ENCODE measurements at regions not wholly inside any gene's neighbourhood (a gene's known extent, or its start where the extent isn't known, plus 50 kb on each side); places are given as distances from the start of the nearest gene placed in this dataset.
"Not testable (repeated sequence)": the region's sequence is repeated elsewhere in the genome, so short reads cannot be mapped to it uniquely, and the experiment has no call there.

DNA sequence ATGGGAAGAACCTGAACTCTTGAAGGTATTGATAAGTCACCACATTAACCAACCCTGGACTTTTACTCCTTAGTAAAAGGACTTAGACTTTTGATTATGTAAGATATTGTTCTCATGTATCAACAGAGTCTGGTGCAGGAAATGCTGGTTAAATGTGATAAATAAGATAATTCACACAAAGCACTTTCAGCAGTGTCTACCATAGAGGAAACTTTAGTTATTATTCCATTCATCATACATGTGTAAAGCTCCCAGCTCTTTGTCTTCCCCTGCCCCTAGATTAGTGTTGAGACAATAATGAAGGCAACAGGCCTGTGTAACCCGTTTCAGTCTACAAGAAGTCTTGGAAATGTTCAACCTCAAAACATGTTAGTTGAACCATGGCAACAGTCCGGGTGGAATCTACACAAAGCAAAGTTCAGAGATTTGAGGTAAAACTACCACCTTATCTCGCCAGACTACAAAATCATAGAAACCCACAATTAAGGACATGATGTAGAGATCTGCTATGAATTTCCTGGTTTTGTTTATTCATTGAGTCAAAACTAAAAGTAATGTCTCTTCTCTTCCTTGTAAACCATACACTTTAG is 109.9 kb upstream of the ADO start:
- in situ Hi-C loops (cut with HindIII; ENCODE audit: low pct_unique_long_range_greater_than_20kb, low sequenced_read_pairs) = no loop called here

DNA sequence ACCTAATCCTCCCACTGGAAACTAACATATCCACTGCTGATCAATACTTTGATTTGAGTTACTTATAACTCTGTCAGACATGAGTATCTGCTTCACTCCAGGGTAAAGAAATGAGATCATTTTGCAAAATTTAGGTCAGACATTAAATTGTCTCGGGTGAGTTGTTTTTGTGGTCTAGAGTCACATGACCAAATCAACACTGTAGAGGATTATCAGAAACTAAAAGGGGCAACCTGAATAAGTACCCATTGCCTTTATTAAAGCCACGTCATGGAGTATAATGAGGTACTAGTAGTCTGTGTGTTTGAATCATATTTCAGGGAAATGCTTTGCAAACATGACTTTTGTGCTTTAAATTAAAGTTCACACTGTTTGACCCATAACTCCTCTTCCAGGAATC is 107.7 kb upstream of the ADO start:
- in situ Hi-C loops (cut with HindIII; ENCODE audit: low pct_unique_long_range_greater_than_20kb, low sequenced_read_pairs) = no loop called here
- DNase-seq (ENCODE audit: low read depth, low spot score) = no peak

More for the DNA sequence above, 109.9 kb upstream of the ADO start:
- DNase-seq (ENCODE audit: low read depth, low spot score) = no peak

DNA sequence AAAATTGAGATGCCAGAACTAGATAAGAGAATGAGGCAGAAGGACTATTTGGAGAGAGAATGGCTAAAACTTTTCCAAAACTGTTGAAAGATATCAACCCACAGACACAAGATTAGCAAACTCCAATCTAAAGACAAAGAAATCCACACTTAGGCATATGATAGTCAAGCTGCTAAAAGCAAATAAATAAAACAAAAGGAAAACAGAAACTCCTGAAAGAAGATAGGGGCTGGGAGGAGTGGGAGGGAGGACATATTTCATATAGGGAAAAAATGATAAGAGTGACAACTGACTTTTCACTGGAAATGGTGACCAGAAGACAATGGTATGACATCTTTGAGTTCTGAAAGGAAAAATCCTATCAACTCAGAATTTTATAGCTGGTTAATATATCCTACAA is 105.4 kb upstream of the ADO start:
- DNase-seq (ENCODE audit: low read depth, low spot score) = no peak
- in situ Hi-C loops (cut with HindIII; ENCODE audit: low pct_unique_long_range_greater_than_20kb, low sequenced_read_pairs) = no loop called here

DNA sequence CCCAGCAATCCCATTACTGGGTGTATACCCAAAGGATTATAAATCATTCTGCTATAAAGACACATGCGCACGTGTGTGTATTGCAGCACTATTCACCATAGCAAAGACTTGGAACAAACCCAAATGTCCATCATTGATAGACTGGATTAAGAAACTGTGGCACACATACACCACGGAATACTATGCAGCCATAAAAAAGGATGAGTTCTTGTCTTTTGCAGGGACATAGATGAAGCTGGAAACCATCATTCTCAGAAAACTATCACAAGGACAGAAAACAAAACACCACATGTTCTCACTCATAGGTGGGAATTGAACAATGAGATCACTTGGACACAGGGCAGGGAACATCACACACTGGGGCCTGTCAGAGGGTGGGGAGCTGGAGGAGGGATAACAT is 100.4 kb upstream of the ADO start:
- in situ Hi-C loops (cut with HindIII; ENCODE audit: low pct_unique_long_range_greater_than_20kb, low sequenced_read_pairs); DNase-seq (ENCODE audit: low read depth, low spot score): not testable (repeated sequence)

DNA sequence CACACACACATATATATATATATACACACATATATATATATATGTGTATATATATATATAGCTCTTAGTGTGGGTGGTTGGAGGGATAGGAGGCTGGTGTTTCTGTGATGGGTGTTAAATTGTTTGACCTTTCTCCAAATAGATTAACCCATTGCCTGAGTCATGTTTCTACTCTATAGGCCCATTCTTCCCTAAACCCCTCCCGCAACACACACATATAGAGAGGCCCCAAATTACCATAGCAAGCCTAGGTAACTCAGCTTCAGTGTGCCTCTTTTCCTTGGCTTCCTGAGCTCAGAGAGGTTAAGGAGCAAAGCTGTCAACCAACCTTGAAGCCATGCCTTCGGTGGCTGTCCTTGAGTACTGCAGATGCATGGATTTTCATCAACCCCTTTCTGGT is 98.7 kb upstream of the ADO start:
- in situ Hi-C loops (cut with HindIII; ENCODE audit: low pct_unique_long_range_greater_than_20kb, low sequenced_read_pairs) = no loop called here
- DNase-seq (ENCODE audit: low read depth, low spot score) = no peak

DNA sequence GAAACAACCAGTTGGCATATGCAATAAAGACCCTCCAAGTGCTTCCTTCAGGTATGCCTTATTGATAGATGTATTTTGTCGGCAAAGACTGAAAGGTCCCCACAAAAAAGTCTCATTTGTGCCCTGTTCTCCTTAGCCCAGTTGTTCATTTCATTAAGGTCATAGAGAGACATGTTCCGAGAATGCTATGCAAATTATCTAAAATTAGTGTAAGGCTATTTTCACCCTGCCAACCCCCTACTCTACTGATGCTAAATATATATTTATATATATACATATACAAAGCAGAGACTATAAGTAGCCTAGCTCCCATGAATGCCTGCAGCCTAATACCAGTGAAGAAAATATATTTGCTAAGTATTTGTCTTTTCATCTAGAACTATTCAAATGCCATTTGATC is 96.7 kb upstream of the ADO start:
- no peak for DNase-seq (ENCODE audit: low read depth, low spot score)
- in situ Hi-C loops (cut with HindIII; ENCODE audit: low pct_unique_long_range_greater_than_20kb, low sequenced_read_pairs) = no loop called here

DNA sequence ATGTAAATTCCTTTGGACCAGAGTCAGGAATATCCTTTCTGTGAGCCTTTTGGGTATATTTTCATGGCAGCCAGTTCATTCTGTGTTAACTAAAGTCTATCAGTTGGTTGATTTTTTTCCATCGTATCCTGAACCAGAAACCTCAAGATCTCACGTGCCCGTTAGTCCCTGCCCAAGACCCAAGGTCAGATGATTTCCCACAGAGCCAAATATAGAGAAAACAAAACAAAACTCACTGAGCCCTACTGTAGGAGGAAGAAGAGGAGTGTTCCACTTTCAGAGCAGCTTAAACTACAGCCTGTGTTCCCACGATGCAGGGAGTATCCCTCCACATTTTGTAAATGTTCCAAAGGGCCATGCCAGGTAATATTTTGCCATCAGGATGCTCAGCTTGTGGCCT is 96.0 kb upstream of the ADO start:
- DNase-seq (ENCODE audit: low read depth, low spot score) = peak; percentile 70
- in situ Hi-C loops (cut with HindIII; ENCODE audit: low pct_unique_long_range_greater_than_20kb, low sequenced_read_pairs) = no loop called here

DNA sequence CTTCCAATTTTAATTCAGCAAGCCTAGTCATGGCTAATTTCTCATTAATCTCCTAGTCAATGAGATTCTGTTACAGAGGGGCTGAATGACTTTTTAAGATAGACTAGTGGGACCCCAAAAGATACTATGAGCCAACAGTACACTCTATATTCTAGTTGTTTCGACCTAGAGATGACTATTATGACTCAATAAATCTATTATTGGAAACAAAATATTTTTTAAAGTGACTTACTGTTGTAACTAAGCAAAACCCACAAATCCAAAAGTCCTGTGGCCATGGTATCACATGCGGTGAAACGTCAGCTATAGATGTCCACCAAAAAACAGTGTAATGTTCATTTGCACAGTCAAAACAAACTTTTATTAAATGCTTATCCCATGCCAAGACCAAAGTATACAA is 95.3 kb upstream of the ADO start:
- DNase-seq (ENCODE audit: low read depth, low spot score) = no peak
- in situ Hi-C loops (cut with HindIII; ENCODE audit: low pct_unique_long_range_greater_than_20kb, low sequenced_read_pairs) = no loop called here

DNA sequence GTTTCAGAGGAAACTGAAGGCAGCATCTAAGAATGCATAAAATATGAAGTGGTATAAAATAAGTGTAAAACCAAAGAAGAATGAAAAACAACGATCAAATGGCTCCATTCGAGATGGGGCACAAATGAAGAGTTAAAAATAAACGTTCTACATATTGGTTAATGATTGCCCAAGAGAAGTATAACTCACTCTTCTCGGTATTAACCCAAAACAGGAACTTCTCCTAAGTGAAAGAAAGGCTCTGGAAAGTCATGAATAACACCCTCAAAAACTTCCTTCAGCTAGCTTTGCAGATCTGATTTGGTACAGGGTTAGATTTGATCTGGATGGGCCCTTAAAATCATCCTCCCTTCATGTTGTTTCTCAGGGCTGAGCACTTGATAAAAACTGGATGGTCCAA is 94.3 kb upstream of the ADO start:
- DNase-seq (ENCODE audit: low read depth, low spot score) = no peak
- in situ Hi-C loops (cut with HindIII; ENCODE audit: low pct_unique_long_range_greater_than_20kb, low sequenced_read_pairs) = no loop called here

DNA sequence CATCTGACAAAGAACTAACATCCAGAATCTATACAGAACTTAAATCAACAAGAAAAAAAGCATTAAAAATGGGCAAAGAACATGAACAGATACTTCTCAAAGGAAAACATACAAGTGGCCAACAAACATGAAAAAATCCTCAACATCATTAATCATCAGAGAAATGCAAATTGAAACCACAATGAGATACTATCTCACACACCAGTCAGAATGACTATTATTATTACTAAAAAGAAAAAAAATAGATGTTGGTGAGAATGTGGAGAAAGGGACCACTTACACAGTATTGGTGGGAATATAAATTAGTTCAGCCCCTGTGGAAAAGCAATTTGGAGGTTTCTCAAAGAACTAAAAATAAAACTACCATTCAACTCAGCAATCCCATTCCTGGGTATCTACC is 89.1 kb upstream of the ADO start:
- DNase-seq (ENCODE audit: low read depth, low spot score) = no peak
- in situ Hi-C loops (cut with HindIII; ENCODE audit: low pct_unique_long_range_greater_than_20kb, low sequenced_read_pairs) = no loop called here

DNA sequence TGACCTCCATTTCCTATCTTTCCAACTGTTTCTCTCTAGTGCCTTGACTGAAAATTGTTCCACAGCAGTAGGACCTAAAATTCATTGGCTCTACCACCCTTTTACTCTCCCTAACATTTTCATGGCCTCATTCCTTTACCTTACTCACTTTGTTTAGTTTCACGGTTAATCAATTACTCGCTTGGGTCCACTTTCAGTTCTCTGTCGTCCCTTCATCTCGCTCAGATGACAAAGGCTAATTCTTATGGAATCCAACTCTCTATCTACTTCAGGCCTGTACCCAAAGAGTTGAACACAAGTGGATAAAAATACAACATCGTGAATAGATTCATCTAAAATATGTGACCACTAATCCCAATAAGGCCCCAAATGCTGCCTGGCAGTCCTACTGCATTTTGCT is 85.9 kb upstream of the ADO start:
- in situ Hi-C loops (cut with HindIII; ENCODE audit: low pct_unique_long_range_greater_than_20kb, low sequenced_read_pairs) = no loop called here
- no peak for DNase-seq (ENCODE audit: low read depth, low spot score)

DNA sequence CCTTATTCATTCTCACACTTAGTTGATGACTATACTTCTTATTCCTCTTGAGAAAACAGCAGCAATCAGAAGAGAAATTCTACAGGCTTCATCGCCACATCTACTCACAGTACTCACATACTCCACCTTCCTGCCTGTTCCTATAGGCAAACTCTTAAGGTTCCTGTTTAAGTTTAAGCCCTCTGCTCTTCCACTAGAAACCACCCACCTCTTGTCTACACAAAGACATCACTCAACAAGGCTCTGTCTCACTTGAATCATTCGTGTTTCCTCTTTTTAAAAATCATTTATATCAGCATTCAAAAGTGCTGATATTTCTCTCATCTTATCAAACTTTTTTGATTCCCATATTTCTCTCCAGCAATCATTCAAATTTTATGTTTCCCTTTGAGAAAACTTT is 85.5 kb upstream of the ADO start:
- in situ Hi-C loops (cut with HindIII; ENCODE audit: low pct_unique_long_range_greater_than_20kb, low sequenced_read_pairs) = no loop called here
- DNase-seq (ENCODE audit: low read depth, low spot score) = no peak

DNA sequence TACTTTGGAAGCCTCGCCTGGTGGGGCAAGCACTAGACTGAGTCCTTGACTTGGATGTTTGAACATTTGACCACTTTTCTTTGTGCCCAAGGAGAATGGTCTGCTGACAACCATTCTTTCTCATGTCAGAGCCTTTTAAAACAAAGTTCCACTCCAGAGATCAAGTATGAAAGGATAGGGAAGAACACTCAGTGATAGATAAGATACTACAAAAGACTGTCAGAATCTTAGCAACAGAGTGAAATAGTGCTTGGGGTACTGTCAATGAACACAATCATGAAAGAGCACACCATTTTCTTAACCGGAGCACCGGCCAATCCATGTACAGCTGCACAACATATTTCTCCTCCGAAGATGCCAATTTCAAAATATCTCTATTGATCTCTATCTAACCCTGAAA is 82.8 kb upstream of the ADO start:
- in situ Hi-C loops (cut with HindIII; ENCODE audit: low pct_unique_long_range_greater_than_20kb, low sequenced_read_pairs) = no loop called here

DNA sequence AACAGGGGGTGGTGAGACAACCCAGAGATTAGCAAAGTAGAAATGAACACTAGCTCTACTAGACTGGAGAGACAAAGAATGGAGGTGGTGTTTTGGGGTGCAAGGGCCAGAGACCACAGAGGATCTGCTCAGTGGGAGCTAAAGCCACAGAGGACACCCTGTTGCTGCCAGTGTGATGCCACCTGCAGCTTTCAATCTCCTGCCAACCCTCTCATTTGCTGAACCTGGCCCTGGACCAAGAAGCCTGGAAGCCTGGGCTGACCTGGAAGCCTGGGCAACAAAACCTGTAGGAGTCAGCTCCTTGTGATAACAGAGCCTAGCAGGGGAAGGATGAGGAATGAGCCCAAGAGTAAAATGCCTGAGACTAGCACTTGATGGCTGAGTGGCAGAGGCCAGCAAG is 81.1 kb upstream of the ADO start:
- in situ Hi-C loops (cut with HindIII; ENCODE audit: low pct_unique_long_range_greater_than_20kb, low sequenced_read_pairs) = no loop called here
- DNase-seq (ENCODE audit: low read depth, low spot score) = no peak

More for the DNA sequence above, 82.8 kb upstream of the ADO start:
- no peak for DNase-seq (ENCODE audit: low read depth, low spot score)

DNA sequence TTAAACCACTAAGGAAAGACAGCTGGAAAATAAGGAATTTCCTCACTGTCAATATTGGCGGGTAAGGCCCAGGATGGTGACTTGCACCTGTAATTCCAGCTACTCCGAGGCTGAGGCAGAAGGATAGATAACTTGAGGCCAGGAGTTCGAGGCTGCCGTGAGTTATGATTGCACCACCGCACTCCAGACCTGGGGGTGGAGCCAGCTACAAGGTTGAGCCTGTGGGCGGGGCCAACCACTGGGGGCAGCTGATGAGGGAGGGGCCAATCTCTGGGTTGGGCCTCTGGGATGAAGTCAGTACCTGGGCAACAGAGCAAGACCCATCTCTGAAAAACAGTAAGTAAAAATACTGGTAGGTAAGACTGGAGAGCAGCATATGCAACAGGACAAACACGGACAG is 80.1 kb upstream of the ADO start:
- no peak for DNase-seq (ENCODE audit: low read depth, low spot score)
- in situ Hi-C loops (cut with HindIII; ENCODE audit: low pct_unique_long_range_greater_than_20kb, low sequenced_read_pairs) = no loop called here

DNA sequence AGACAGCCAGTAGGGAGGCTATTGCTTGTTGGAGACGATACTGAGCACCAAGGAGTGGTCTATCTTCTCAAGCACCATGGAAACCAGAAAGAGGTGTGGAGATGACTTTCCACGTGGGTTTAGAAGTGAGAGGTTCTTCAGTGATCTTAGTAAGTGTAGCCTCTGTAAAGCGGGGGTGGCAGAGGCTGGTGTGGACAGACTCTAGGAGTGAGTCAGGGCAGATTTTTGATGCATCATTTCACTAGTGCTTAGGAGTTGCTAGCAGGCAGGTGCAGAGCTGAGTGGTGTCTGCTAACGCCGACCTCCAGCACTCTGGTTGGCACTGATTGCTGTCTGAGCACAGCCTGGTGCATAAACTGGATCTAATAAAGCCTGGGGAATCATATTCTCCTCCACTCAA is 78.4 kb upstream of the ADO start:
- DNase-seq (ENCODE audit: low read depth, low spot score) = no peak
- in situ Hi-C loops (cut with HindIII; ENCODE audit: low pct_unique_long_range_greater_than_20kb, low sequenced_read_pairs) = no loop called here

DNA sequence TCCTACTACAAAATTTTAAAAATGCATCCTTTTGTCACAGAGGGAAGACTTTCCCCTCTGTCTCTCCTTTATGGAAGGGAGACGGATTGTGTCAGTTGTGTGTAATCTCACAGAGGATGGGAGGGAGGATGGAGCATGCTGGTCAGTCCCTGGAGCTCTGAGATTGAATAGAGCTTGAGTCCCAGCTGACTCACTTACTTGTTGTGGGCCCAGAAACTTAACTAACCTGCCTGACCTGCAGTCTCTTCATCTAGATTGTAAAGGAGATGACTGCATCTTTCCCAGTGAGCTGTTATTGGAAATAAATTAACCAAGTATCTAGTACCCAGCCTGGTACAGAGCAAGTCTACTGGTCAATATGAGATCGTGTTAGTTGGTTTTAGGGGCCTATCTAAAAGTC is 77.9 kb upstream of the ADO start:
- DNase-seq (ENCODE audit: low read depth, low spot score) = no peak
- in situ Hi-C loops (cut with HindIII; ENCODE audit: low pct_unique_long_range_greater_than_20kb, low sequenced_read_pairs) = no loop called here

DNA sequence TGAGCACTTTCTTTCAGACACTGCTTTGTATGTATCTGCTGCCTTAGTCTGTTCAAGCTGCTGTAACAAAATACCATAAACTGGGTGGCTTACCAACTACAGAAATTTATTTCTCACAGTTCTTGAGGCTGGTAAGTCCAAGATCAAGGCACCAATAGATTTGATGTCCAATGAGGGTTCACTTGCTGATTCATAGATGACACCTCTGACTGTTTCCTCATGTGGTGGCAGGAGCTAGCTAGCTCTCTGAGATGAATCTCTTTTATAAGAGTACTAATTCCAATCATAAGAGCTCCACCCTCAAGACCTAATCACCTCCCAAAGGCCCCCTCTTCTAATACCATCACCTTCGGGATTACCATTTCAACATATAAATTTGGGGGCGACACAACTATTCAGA is 76.6 kb upstream of the ADO start:
- in situ Hi-C loops (cut with HindIII; ENCODE audit: low pct_unique_long_range_greater_than_20kb, low sequenced_read_pairs) = no loop called here

DNA sequence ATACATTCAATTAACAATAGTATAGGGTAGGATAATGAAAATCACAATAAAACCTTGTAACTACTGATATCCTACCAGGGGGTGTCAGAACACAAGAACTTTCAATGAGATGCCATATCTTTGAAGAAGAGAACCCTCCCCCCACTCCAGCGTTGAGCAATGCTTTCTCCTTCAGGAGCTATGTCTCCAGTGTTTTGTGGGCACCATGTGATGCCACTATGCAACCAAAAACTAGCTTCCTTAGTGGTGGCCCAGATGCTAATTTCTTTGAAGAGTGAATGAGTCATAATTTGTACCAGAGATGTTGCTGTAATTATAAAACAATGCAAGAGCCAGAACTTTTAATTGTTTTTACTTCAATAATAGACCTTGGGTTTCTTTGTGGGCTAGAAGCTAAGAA is 76.0 kb upstream of the ADO start:
- in situ Hi-C loops (cut with HindIII; ENCODE audit: low pct_unique_long_range_greater_than_20kb, low sequenced_read_pairs) = no loop called here
- no peak for DNase-seq (ENCODE audit: low read depth, low spot score)

More for the DNA sequence above, 76.6 kb upstream of the ADO start:
- no peak for DNase-seq (ENCODE audit: low read depth, low spot score)

All from SK-MEL-5 (cell line).